GM18505 (cell line): ENCODE measurements at regions not wholly inside any gene's neighbourhood (a gene's known extent, or its start where the extent isn't known, plus 50 kb on each side); places are given as distances from the start of the nearest gene placed in this dataset.
"Not testable (repeated sequence)": the region's sequence is repeated elsewhere in the genome, so short reads cannot be mapped to it uniquely, and the experiment has no call there.

Experiments used
- ATAC-seq: cut with Tn5 transposase; IDR thresholded peaks from one replicate; pipeline ENCODE4 v1.9.1; 2021; ENCODE audit not compliant: unreplicated experiment
- POLR2A ChIP-seq: IDR thresholded peaks from 4 replicates; pipeline ENCODE4 v1.6.1; 2011; ENCODE audit warnings: borderline replicate concordance; ENCODE audit not compliant: insufficient read depth, insufficient read length; ENCODE audit errors: extremely low read depth

DNA sequence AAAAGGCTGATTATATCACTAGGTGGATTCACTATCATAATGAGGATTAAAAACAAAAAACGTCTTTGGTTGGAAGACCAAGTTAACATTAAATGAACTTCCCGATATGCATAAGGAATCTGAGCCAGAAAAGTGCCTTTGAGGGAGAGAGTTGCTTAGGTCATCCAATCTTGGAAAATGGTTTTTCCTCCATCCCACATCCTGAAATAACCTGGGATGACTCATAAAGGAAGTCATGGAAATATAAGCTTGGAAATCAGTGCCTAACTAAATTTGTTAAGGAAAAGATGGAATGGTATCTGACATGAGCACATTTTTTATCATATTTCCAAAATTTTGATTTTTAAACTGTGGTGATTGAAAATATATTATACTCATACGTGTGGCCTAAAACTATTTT is 66.0 kb downstream of the KBTBD8 start:
- no peak for ATAC-seq

DNA sequence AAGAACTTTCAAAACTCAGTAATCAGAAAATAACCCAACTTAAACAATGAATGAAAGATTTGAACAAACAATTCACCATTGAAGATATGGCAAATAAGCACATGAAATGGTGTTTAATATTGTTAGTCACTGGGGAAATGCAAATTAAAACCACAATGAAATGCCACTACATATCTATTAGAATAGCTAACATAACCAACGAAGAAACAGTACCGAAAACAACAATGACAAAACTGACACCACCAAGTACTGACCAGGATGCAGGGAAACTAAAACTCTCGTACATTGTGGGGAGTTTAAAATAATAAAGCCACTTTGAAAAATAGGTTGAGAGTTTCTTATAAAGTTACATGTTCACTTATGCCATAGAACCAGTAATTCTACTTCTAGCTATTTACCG is 69.1 kb downstream of the KBTBD8 start:
- no peak for ATAC-seq
- TF ChIP-seq POLR2A: no peak

More for the DNA sequence above, 66.0 kb downstream of the KBTBD8 start:
- TF ChIP-seq POLR2A: no peak

DNA sequence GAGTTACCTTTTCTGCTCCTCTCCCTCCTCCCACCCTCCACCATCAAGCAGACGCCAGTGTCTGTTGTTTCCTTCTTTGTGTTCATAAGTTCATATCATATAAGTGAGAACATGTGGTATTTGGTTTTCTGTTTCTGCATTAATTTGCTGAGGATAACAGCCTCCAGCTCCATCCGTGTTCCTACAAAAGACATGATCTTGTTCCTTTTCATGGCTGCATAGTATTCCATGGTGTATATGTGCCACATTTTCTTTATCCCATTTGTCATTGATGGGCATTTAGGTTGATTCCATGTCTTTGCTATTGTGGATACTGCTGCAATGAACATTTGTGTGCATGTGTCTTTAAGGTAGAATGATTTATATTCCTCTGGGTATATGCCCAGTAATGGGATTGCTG is 74.5 kb downstream of the KBTBD8 start:
- ATAC-seq: not testable (repeated sequence)

DNA sequence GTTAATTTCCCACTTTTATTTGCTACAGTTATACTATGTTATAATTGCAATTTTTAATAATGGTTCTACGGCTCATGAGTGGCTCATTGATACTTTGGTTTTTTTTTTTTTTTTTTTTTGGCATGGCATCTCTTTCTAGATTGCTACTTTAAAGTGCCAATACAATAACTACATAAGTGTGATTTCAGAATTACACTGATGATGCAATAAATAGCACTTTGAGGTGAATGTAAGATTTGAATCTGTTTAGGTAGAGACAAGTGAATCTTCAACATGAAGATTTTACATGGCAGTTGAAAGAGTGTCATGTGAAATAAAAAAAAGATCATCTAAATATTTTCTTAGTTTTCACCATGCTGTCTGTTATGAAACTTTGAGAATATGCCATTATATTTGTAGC is 75.7 kb downstream of the KBTBD8 start:
- no peak for TF ChIP-seq POLR2A
- ATAC-seq: no peak

DNA sequence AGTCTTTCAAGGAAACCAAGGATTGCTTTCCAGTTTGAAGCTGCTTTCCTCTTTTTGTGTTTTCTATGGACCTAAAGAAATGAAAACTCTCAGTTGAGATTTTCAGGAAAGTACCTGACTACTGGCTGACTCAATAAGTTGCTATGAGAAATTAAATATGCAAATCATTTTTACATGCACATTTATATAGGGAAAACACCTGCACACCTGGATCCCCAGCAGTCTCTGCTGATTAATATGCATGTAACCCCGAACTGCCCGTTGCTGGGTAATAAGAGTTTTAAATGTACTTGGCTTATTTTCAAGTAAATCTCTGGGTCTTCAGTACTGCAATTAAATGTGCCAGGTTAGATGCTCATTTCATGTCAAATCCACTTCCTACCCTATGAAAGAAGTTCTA is 77.2 kb downstream of the KBTBD8 start:
- ATAC-seq: no peak
- TF ChIP-seq POLR2A: no peak

DNA sequence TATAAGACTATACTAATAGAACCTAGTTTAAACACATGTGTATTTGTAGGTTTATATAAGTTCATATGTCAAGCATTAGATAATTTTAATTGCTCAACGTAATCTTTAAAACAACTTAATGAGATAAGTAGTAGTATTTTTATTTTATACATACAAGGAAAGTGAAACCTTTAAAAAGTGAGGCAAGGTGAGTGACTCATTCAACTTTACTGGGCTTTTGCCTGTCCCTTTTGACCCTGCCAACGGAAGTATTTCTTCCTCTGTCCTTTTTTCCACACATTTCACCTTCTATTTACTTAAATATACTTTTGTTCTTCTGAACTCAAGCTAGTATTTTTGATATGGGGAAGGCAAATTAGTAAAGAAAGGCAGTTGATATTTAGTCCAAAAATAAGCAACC is 78.5 kb downstream of the KBTBD8 start:
- TF ChIP-seq POLR2A: no peak
- no peak for ATAC-seq

DNA sequence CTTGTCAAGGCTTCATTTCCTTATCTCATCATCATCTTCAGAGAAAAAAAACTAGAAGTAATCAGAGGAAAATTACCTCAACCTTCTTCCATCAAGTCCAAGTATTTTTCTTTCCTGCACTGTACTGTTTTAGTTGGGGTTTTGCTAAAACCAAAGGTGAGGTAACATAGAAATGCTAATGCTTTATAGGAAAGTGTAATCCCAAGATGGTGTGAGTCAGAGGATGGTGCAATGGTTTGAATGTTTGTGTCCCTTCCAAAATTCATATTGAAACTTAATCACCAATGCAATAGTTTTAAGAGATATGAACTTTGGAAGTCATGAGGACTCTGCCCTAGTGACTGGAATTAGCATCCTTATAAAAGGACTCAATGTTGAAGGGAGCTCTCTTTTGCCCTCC is 79.5 kb downstream of the KBTBD8 start:
- ATAC-seq: no peak

DNA sequence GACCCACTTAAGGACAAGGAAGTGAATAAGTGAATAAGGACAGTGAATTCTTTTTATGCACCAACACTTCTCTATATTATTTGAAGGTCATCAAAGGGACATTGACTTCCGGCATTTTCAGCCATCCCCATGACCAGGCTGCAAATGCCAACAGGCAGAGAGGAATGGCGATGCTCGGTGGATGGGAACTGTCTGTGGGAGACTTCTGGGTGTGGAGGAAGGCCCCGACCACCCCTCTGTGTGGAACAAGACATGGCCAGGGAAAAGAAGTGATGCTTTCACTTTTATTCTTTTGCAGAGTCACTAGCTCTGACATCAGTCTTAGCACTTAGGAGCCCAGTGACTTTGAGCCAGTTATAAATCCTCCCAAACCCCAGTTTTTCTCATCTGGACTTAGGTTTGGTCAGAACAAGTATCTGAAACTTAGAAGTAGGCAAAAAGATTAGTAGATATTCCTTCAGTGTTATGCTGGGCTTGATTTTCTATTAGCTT is 84.5 kb downstream of the KBTBD8 start:
- ATAC-seq: no peak
- no peak for TF ChIP-seq POLR2A

More for the DNA sequence above, 79.5 kb downstream of the KBTBD8 start:
- TF ChIP-seq POLR2A: no peak

DNA sequence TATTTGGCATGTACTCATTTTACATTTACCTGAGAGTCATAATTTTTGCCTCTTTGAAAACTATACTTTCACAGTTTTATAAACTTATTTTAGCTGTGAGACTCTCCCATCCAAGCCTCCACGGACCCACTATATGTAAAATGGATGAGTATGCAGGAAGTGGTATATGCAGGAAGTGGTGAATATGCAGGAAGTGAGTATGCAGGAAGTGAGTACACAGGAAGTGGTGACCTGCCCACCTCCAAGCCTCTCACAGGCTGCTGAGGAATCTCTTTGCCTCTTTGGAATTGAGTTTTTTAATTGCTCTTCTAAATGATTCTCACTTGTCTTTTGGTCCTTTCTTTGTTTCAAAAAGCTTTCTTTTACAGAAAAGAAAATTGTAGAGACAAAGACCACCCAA is 85.2 kb downstream of the KBTBD8 start:
- no peak for ATAC-seq
- no peak for TF ChIP-seq POLR2A

DNA sequence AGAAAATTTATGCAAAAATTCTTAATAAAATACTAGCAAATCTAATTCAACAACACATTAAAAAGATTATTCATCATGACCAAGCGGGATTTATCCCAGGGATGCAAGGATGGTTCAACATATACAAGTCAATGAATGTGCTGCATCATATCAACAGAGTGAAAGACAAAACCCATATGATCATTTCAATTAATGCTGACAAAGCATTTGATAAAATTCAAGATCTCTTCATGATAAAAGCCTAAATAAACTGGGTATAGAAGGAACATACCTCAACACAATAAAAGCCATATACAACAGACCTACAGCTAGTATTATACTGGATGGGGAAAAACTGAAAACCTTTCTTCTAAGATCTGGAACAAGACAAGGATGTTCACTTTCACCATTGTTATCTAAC is 89.7 kb downstream of the KBTBD8 start:
- TF ChIP-seq POLR2A: no peak
- no peak for ATAC-seq

DNA sequence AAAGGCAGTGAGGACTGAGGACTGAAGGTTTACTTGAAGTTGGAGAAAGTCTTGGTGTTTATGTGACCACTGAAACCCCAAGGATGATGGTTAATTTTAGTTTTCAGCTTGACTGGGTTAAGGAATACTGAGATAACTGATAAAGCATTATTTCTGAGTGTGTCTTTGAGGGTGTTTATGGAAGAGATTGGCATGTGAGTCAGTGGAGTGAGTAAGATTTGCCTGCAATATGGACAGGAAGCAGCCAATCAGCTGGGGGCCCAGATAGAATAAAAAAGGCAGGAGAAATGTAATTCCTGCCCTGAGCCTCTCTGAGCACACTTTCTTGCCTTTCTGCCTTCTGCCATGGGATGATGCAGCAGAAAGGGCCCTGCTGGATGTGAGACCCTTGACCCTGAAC is 92.4 kb downstream of the KBTBD8 start:
- TF ChIP-seq POLR2A: no peak
- no peak for ATAC-seq

DNA sequence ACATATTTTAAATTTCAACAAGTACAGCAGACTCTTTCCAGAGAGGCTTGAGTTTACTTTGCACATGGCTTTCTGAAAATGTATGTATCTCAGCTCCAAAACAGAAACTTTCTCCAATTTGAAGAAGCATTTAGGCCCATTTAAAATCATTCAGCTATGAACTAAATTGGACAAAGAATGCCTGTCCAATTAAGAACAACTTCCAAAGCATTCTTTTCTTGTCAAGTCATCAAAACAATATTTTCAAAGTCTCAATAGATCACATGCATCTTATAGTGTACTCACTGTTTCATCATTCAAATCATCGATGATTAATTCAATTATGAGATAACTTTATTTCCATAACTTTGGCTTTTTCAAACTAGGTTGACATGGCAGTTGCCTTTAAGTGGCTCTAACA is 95.2 kb downstream of the KBTBD8 start:
- no peak for TF ChIP-seq POLR2A

DNA sequence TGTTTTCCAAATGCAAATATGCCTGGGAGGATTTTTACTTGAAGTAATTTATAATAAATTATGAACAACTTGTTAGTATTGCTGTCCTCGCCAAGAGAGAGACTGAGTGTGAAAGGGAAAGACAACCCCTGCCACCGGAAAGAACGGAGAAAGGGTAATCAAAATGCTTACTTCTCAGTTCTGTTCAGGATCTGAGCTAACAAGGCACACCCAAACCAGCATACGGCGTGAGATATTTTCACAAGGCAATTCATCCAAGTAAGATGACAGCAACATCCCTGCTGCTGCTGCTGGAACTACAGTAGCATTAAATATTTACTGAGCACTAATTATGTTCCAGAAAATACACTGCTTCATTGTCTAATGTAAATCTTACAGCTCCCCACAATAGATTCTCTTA is 96.1 kb downstream of the KBTBD8 start:
- ATAC-seq: no peak
- no peak for TF ChIP-seq POLR2A

More for the DNA sequence above, 95.2 kb downstream of the KBTBD8 start:
- no peak for ATAC-seq

DNA sequence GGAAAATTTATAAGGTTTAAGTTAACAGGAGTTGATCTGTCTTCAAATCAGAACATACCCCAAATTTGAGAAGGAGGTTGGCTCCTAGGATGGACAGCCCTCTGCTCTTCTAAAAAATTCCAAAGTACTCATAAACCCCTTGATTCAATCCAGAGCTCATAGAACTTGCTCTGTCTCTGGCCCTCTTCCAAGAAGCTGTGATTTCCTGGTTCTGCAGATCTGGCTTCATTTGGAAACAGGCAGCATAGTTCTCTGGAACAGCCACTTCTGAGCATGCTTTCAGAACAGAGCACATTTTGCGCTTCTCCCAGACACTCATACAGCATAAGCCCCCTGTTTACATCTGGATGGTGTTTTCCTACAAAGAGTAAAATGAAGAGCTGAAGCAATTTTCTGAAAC is 96.7 kb downstream of the KBTBD8 start:
- ATAC-seq: no peak
- TF ChIP-seq POLR2A: no peak

DNA sequence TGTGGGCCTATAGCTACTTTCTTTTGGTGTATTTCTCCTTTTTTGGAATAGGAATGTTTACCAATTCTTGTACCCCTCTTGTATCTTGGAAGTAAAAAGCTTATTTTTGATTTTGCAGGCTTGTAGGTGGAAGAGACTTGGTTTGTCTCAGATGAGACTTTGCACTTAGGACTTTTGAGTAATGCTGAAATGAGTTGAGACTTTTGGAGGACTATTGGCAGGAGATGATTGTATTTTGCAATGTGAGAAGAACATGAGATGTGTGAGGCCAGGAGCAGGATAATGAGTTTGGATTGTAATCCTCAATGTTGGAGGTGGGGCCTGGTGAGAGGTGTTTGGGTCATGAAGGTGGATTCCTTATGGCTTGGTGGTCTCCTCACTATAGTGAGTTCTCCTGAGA is 106.3 kb downstream of the KBTBD8 start:
- TF ChIP-seq POLR2A: no peak
- no peak for ATAC-seq
